EL (cell line): ENCODE measurements at regions not wholly inside any gene's neighbourhood (a gene's known extent, or its start where the extent isn't known, plus 50 kb on each side); places are given as distances from the start of the nearest gene placed in this dataset.
"Not testable (repeated sequence)": the region's sequence is repeated elsewhere in the genome, so short reads cannot be mapped to it uniquely, and the experiment has no call there.

Experiments used
- DNase-seq: peaks from one replicate; pipeline ENCODE4 v3.0.0-alpha.2; 2016

DNA sequence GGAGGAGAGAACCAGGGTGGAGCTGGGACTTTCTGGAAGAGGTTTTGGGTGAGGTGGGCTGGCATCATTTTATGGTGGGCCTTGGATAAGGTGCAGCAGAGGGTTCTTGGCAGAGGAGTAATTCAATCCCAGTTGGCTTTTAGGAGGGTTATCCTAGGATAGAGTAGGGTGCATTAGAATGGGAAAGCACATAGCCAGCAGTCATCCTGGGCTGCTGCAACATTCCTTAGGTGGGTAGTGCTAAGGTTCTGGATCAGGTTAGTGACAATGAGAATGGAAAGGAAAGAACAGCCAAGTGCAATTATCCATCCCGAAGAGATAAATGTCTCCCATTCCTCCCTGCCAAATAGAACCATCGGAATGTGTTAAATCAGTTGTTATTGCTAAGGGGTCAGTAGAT is 157.3 kb upstream of the SPRED2 start:
- DNase-seq: no peak

DNA sequence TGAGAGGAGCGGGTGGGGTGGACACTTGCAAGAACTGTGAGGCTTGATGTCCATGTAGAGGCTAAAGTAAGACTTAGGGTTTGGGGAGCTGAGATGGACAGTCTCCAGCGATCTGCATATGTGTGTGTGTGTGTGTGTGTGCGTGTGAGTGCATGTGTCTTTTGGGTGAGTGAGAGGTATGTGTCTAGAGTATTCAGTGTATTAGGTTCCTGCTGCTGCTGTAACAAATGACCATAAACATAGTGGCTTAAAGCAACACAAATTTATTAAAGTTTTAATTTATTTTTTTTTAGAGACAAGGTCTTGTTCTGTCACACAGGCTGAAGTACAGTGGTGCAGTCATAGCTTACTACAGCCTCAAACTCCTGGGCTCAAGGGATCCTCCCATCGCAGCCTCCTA is 155.4 kb upstream of the SPRED2 start:
- no peak for DNase-seq

DNA sequence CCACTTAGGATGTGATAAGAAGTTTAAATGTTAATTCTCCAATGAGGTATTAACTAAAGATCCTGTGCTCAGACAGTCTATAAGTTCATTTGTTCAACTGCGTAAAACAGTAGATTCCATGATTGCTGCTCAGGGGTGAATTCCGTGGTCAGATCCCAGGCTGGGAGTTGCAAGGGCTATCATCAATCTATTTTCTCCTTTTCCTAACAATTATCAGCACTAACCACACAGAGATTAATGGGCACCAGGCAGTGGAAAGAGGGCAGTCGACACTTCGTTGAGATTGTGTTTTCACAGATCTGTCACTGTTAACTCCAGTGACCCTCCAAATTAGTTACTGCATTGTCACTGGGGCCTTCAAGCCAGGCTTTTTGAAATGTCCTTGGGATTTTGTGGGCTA is 154.1 kb upstream of the SPRED2 start:
- DNase-seq: no peak

DNA sequence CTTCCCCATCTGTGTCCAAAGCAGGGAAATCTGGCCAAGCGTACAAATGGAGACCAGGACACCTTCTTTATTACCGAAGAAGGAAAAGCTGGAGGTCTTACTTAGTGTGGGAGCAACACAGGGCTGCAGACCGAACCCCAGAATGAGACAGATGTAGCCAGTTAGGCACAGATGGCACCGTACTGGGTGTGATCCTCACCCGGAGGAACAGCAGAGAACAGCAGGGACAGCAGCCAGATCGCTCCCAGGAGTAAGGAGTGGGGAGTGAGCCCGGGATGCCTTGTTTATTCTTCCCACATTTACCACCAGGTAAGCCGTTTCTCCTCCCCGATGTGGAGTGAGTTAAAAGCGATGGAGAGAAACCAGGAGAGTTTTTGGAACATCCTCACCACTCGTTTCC is 150.7 kb upstream of the SPRED2 start:
- no peak for DNase-seq

DNA sequence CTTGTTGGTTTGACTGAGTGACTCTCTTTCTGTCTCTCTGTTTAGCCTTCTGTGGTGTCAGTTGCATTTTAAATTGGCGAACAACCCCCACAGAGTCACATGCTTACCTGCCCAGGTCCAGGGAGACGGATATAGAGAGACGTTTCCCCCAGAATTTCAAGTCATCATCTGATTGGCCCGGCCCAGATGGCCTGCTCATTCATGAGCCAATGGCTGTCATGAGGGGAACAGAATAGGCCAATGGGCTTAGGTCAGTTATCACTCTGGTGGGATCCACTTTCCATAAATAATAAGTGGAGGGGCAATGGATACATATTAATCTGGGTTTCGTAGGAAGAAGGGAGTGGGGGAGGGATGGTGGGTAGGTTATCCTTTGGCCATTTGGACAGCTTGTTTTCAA is 150.0 kb upstream of the SPRED2 start:
- no peak for DNase-seq

DNA sequence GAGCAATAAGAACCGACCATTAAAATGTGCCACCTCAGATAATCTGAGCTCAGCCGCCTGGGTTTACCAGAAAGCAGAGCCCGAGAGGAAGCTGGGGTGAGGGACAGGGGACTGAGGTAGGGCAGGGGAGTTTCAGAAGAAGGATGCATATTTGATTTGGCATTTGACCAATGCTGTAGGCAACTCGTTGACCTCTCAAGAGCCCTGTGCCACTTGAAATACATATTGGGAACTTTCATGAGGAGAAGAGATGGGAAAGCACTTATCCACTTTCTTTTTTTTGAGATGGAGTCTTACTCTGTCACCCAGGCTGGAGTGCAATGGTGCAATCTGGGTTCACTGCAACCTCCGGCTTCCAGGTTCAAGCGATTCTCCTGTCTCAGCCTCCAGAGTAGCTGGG is 148.4 kb upstream of the SPRED2 start:
- no peak for DNase-seq

DNA sequence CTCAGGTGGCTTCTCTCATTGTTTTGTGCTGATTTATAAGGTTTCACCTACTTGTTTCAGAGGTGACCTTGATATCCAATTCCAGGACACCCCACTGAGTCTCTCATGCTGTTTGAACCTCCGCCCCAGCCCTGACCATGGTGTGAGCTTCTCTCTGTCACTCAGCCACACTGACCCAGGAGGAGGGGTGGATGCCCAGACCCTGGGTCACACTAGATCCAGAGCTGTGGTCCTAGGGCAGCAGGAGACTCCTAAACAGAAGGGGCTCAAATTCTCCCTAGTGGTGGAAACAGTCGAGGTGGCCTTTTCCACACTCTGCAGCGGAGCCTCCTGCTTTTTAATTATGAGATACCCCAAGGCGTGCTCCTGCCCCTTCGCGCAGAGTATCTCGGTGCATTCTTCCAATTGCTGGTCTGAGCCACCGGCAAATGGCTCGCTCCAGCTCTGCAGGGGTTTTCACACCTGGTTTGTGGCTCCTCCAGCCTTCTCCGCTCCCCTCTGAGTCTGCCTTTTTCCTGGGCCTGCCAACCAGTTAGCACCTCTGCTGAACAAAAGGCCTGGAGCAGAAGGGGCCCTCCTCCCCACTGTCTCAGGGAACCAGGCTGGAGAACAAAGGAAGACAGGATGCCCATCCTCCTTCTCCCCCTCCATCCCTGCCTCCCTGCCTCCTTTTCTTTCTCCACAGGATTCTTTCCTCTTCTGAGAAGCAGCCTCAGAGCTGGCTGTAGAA is 147.3 kb upstream of the SPRED2 start:
- no peak for DNase-seq

DNA sequence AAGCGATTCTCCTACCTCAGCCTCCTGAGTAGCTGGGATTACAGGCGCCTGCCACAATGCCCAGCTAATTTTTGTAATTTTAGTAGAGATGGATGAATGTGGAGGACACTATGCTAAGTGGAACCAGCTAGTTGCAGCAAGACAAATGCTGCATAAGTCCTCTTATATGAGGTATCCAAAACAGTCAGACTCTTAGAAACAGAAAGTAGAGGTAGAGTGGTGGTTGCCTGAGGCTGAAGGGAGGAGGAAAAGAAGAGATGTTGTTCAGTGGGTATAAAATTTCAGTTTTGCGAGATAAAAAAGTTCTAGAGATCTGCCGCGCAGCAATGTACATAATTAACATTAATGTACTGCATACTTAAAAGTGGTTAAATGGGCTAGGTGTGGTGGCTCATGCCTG is 145.3 kb upstream of the SPRED2 start:
- no peak for DNase-seq

DNA sequence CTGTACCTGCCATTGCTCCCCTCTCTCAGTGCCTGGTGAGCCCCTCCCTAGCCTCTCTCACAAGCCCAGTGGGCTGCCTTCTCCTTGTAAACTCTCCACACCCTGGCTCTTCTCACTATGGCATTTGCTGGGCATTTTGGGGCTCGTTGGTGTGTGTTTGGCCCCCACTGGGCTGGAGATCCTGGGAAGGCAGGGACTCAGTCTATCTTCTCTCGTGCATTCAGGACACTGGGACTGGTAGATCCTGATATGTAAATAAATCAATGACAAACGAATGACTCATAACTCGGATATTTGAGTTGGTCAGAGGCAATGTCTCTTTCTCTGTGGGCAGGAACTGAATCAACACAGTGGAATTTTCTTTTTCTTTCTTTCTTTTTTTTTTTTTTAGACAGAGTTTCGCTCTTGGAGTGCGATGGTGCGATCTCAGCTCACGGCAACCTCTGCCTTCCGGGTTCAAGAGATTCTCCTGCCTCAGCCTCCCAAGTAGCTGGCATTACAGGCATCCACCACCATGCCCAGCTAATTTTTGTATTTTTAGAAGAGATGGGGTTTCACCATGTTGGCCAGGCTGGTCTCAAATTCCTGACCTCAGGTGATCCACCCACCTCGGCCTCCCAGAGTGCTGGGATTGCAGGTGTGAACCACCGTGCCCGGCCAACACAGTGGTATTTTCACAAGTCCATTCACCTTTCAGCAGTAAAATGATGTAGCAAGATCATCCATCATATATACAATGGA is 144.6 kb upstream of the SPRED2 start:
- DNase-seq: peak; percentile 94

DNA sequence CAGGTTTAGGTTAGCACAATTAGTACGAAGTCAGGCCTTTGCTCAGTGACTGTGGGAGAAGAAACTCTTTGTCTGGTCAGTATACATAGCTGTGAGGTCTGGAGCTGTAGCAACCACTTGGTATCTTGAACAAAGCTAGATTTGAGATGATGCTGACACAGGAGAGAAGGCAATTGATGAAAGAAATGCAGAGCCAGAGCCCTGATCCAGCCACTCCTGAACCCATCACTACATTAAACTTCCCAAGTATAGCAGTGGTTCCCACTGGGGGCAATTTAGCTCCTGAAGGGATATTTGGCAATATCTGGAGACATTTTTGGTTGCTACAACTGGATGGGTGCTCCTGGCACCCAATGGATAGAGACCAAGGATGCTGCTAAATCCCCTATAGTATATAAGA is 143.9 kb upstream of the SPRED2 start:
- no peak for DNase-seq

DNA sequence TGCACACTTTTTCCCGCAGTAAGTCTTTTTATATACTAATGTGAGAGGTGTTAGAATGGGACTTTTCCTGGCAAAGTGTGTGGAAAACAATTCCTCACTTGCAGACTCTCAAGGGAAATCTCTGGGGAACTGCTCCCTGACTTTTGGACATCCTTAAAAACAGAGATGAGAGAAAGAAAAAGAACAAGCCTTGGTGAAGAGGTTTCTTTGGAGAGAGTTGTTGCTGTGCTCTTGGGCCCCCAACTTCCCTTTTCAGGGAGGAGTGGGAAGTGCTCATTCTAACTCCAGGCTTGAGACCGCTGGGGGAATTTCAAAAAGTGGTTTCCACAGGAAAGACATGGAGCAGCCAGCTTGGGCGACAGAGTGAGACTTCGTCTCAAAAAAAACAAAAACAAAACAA is 142.6 kb upstream of the SPRED2 start:
- no peak for DNase-seq

DNA sequence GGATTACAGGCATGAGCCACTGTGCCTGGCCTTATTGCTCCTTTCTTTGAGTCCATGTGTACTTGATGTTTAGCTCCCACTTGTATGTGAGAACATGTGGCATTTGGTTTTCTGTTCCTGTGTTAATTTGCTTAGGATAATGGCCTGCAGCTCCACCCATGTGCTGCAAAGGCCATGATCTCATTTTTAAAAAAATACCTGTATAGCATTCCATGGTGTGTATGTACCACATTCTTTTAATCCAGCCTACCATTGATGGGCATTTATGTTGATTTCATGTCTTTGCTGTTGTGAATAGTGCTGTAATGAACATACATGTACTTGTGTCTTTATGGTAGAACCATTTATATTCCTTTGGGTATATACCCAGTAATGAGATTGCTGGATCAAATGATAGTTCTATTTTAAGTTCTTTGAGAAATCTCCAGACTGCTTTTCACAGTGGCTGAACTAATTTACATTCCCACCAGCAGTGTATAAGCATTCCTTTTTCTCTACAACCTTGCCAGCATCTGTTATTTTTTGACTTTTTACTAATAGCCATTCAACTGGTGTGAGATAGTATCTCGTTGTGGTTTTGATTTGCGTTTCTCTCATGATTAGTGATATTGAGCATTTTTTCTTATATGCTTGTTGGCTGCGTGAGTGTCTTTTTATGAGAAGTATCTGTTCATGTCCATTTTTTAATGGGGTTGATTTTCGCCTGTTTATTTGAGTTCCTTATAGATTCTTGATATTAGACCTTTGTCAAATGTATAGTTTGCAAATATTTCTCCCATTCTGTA is 136.4 kb upstream of the SPRED2 start:
- DNase-seq: not testable (repeated sequence)

DNA sequence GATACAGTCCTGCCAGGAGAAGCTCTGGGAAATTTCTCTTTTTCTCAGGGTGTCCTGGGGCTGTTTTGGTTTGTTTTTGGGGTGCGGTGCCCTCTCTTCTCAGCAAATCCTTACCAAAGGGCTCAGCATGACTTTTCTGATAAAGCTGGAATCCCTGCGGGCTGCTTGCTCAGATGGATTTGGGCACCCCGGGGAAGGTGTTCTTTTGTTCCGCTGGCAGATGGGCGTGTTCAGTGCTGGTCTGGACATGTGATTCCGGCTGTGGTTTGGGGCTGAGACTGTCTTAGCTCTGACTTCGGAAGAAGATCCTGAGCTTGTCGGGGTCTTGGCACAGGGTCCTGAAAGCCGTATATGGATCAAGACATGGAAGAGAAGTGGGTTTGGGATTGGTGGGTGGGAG is 134.2 kb upstream of the SPRED2 start:
- DNase-seq: no peak

DNA sequence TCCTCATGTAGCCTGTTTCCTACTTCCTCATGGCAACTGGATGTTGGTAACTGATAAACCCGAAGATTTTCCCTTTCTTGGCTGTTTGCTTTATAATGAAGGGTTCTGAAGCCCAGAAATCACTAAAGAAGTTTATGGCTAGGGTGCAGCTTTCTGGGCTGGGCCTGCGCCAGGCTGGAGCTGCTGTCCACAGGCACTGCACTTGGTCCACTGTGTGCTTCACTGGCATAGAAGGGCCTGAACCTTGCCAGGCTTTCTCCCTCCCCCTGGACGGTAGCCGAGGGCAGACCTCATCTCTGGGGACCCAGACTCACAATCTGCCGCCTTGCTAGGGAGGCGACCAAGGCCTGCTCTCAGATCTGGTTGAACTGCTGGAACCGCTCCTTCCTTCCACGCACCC is 133.3 kb upstream of the SPRED2 start:
- no peak for DNase-seq

DNA sequence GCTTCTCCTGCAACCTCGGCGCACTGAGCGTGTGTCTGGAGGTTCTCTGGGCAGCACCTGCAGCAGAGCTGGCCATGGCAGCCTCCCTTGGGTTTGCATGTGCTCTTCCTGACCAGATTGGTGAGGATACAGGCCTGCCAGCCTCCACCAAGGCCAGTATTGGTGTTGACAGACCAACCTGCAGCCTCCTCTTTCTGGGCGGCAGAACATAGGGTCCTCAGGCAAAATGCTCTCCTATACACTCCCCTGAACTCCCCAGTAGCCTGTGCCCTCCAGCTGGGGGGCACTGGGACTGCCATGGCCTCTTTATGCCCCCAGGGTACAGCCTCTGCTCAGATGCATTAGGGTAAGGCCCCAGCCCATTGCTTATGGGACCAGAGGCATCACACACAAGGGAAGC is 131.9 kb upstream of the SPRED2 start:
- DNase-seq: no peak

DNA sequence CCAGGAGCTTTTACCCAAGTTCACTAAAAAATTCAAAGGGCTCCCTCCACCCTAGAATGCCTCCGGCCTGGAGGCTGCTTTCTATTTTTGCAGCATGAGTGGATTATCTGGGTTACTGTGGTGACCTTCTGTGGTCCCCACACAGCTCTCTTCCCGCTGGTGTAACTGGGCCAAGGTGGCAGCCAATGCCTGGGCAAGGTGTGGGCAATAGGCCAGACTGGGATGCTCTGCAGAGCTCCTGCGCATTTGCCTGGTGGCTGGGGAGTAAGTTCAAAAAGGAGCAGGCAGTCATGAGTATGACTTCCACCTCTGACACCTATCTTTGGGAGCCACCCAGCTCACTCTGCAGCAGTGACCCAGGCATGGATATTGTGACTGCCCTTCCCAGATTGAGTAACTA is 130.5 kb upstream of the SPRED2 start:
- no peak for DNase-seq

DNA sequence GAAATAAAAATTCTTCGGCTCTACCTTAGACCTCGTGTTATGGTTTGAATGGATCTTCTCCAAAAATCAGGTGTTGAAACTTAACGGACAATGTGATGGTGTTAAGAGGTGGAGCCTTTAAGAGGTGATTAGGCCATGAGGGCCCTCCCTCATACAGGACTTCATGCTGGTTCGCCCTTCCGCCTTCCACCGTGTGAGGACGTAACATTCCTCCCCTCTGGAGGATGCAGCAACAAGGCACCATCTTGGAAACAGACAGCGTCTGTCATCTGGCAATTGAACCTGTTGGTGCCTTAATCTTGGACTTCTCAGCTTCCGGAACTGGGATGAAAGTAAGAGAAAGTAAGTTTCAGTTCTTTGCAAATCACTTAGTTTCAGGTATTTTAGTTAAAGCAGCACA is 126.3 kb upstream of the SPRED2 start:
- no peak for DNase-seq

DNA sequence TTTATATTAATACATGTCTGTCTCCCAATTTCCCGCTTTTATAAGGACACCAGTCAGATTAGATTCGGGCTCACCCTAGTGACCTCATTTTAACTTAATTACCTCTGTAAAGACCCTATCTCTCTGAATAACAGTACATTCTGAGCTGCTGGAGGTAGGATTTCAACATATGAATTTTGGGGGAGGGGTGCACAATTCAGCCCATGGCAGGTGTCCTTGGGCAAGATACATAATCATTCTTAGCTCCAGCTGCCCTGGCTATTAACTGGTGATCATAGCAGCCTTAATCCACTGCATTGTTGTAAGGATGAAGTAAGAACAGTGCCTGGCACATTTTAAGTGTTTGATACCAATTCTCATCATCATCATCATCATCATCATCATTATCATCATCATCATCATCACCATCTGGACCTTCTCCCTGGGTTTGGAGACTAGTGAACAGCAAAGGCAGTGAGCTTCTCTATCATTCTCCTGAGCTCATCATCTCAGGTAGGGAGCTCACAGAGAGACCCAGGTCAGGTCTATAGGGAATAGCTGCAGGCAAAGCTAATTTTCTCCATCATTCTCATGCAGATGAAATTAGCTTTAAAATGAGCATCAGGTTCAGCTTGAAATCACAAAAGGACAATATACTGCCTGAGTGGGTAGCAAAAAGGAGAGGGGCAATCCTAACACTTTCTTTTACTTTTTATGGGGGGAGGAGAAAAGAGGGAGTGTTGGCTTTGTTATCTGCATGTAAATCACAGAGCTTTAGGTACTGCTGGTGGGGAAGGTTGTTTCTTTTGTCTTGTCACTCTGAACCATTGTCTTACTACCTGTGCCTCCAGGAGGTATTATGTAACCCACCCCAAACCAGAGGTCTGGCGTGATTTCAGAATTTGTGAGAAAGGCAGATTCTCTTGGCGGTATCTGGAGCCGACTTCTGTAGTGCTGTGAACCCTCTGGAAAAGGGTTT is 125.5 kb upstream of the SPRED2 start:
- DNase-seq: no peak

DNA sequence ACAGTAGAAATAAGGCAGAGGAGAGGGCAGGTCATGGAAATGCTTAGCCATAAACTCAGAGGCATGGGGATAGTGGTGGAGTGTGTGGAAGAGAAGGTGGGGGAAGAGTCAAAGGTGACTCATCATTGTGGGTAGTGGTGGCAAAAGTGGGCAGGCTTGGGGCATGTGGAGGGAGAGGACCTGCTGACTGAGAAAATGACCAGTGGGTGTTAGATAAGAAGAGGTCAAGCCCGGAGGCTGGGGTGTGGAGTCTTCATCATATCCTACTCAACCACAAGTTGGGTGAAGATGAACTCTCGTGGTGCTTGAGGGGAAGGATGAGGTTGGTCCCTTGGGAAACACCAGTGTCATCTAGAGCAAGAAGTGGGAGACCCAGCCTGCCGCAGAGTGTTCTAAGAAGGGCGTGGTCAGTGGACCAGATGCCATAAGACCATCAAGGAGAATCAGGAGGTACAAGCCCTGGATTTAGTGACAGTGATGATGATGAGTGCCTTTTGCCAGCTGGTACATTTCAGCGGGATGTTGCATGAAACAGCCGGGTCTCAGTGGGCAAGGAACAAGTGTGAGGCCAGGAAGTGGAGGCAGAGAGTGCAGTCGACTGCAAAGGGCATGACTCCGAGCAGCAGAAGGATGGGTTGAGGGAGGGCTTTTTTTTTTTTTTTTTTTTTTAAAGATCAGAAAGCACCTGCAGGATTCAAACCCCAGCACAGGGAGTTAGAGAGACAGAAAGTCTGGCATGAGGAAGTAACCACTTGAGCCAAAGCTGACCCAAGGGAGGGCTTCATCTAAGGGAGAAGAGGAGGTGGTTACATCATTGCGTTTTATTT is 122.6 kb upstream of the SPRED2 start:
- DNase-seq: peak; percentile 67

DNA sequence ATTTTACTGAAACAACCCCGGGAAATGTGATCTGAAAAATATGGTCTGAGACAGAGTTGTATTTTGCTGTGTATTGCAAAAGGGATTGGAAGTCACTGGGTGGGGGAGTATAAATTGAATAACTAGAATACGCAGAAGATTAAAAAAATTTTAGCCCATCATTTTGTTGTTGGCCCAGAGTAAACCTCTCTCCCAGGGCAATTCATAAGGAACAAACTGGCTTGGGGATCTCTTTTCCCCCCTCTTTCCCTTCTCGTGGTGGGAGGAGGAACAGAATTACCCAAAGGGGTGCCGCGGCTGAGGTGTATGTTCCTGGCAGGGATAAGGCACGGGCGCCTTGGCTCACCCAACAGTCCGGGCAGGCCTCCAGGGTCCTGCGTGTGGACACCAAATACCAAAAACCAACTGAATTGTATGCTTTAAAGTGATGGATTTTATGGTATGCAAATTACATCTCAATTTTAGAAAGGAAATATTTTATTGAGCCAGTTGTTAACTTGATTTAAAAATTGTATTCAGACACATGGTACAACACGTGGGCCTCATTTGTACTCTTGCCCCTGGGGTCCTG is 121.2 kb upstream of the SPRED2 start:
- DNase-seq: no peak

DNA sequence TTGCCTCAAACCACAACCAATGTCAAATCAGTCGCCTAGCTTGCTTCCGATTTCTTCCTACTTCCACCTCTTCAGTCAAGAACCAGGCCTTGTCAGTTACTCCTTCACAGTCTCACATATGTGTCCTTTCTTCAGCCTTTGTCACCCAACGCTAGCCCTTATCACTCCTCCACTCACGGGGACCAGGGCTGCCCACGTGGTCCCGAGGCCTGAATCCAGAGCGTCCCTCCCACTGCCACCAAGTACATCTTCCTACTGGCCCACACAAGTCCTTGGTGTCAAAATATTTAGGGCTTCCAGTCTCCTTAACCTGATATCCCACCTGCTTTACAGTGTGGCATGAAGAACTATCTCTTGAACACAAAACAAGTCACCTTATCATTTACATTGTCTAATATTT is 119.1 kb upstream of the SPRED2 start:
- DNase-seq: no peak

DNA sequence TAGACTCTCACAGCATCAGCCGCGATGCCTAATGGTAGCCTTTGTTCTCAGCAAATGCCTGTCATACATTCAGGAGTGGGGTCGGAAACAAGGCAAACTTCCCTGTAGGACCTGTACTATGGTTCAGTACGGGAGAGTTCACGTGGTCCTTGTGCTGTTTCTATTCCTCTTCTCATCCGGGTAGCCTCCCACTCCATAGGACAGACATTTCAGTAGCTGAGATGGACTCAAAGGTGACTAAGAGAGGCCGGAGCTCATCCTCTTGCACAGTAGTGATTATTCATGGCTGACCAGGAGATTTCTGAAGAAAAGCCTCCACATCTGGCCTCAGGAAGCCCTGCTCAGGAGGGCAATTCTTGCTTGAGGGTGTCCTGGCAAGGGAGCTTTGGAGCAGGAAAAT is 117.8 kb upstream of the SPRED2 start:
- no peak for DNase-seq
